Mucosa of stomach (tissue), 1 donor: ENCODE measurements at regions not wholly inside any gene's neighbourhood (a gene's known extent, or its start where the extent isn't known, plus 50 kb on each side); places are given as distances from the start of the nearest gene placed in this dataset.
"Not testable (repeated sequence)": the region's sequence is repeated elsewhere in the genome, so short reads cannot be mapped to it uniquely, and the experiment has no call there.

Experiments
- H3K27me3 ChIP-seq: one replicate; pipeline ENCODE4 v1.7.0; 2013; ENCODE audit warnings: mild to moderate bottlenecking, low read length; ENCODE audit not compliant: control insufficient read depth, insufficient read depth
- H3K36me3 ChIP-seq: one replicate; pipeline ENCODE4 v1.7.0; 2013; ENCODE audit warnings: low read length; ENCODE audit not compliant: control insufficient read depth, insufficient read depth
- H3K4me1 ChIP-seq: one replicate; pipeline ENCODE4 v1.7.0; 2013; ENCODE audit warnings: mild to moderate bottlenecking, low read length; ENCODE audit not compliant: control insufficient read depth, insufficient read depth
- H3K4me3 ChIP-seq: one replicate; pipeline ENCODE4 v1.7.0; 2013; ENCODE audit warnings: low read length
- H3K9ac ChIP-seq: one replicate; pipeline ENCODE4 v1.7.0; 2013; ENCODE audit warnings: mild to moderate bottlenecking, low read length, moderate library complexity
- H3K9me3 ChIP-seq: one replicate; pipeline ENCODE4 v1.7.0; 2013; ENCODE audit warnings: mild to moderate bottlenecking, low read length, moderate library complexity; ENCODE audit not compliant: control insufficient read depth
- donor health status: Pancreatic carcinoma.

DNA sequence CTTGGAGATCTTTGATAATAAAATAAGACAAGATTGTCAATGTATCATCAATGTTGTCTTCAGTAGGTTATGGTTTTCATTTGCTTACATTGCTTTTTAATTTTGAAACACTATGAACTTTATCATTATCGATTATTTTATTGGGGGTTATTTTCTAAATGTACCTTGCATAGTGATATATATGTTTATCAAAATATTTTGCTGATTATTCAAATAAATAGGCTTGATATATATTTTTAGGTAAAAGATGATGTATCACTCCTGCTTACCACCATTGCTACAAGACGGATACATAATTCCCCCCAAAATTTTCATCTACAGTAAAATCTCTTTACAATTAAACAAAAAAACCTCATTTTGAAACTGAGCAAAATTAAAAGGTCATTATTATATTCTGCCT, 293.8 kb downstream of the SUCLG1 start:
- H3K36me3 ChIP-seq, result no peaks in the 10 kb centered on the region
- H3K9me3 ChIP-seq, result no peaks in the 10 kb centered on the region
- no peaks in the 10 kb centered on the region for H3K27me3 ChIP-seq
- H3K9ac ChIP-seq, result no peak overlapping the region
- no peaks in the 10 kb centered on the region for H3K4me1 ChIP-seq
- no peak overlapping the region for H3K4me3 ChIP-seq

- Histone ChIP-seq H3K36me3 (no peaks in the 10 kb centered on the region), H3K9me3 (no peaks in the 10 kb centered on the region), H3K4me3 (no peak overlapping the region), H3K4me1 (no peaks in the 10 kb centered on the region), H3K9ac (no peak overlapping the region), H3K27me3 (no peaks in the 10 kb centered on the region)
Measured at GRCh38 chr2:84160453-84160852, 298.6 kb downstream of the SUCLG1 start.

DNA sequence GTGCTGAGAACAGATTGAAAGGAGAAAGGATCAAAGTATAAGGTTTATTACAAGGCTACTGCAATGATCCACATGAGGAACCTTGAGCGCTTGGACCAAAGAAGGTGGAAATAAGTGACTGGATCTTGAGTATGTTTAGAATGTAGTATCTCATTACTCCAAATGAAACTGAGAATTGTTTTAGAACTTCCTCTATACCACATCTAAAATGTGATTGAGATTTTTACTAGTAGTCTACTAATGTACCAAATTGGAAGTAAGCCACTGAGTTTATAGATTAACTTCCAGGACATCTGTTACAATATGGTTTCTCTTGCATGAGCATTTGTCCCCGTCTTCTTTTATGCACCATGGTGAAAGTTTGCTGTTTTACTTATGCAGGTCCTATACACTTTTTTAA, 300.5 kb downstream of the SUCLG1 start:
- Histone ChIP-seq H3K4me3 (no peak overlapping the region), H3K36me3 (no peaks in the 10 kb centered on the region), H3K9me3 (no peaks in the 10 kb centered on the region), H3K27me3 (no peaks in the 10 kb centered on the region), H3K9ac (no peak overlapping the region), H3K4me1 (no peaks in the 10 kb centered on the region)

- Histone ChIP-seq H3K4me1 (no peaks in the 10 kb centered on the region), H3K36me3 (no peaks in the 10 kb centered on the region), H3K27me3 (no peaks in the 10 kb centered on the region), H3K4me3 (no peak overlapping the region), H3K9ac (no peak overlapping the region), H3K9me3 (no peaks in the 10 kb centered on the region)
Measured at GRCh38 chr2:84152462-84152861, 306.6 kb downstream of the SUCLG1 start.

DNA sequence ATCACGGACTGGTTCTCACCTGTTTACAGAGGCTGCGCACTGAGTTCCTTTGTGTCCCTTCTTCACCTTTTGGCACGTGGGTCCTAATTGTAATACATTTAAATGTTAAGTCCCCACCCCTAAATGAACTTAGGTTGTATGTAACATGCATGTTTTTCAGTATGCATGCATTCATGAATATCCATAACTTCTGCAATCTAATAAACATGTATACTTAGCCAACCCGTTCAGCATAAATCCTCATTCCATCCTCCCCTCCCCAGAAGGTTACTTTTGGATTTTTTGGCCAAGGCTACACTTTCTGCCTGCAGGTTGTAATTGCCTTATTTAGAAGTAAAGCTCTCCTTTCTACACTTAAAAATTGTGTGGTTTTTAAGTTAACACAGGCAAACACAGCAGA, 314.7 kb downstream of the SUCLG1 start:
- Histone ChIP-seq H3K36me3 (no peaks in the 10 kb centered on the region), H3K4me3 (no peak overlapping the region), H3K9me3 (no peaks in the 10 kb centered on the region), H3K9ac (no peak overlapping the region), H3K27me3 (no peaks in the 10 kb centered on the region), H3K4me1 (no peaks in the 10 kb centered on the region)

GRCh38 chr2:84137034-84137433, 322.0 kb downstream of the SUCLG1 start:
- H3K9ac ChIP-seq, result no peak overlapping the region
- H3K9me3 ChIP-seq, result no peaks in the 10 kb centered on the region
- H3K4me1 ChIP-seq, result no peaks in the 10 kb centered on the region
- no peaks in the 10 kb centered on the region for H3K36me3 ChIP-seq
- no peaks in the 10 kb centered on the region for H3K27me3 ChIP-seq
- no peak overlapping the region for H3K4me3 ChIP-seq

DNA sequence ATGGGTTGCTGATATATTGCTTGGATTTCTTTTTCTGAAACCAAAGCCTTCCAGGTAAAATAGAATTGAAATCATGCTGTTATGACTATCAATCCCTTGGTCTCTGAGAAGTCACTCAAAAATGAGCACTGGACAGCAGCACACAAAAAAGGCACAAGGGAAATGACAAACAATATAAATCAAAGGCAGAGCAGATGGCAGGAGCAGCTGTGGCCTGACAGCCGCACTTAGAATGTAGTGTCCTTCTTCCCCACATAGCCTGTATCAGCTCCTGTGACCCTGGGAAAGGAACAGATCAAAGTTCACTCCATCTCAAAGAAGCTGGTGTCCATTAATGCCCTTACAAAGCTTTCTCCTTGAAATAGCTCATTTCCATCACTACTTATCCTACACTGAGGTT, 326.7 kb downstream of the SUCLG1 start:
- H3K27me3 ChIP-seq, result no peaks in the 10 kb centered on the region
- H3K4me1 ChIP-seq, result no peaks in the 10 kb centered on the region
- H3K9ac ChIP-seq, result no peak overlapping the region
- H3K9me3 ChIP-seq, result no peaks in the 10 kb centered on the region
- no peaks in the 10 kb centered on the region for H3K36me3 ChIP-seq
- H3K4me3 ChIP-seq, result no peak overlapping the region

- Histone ChIP-seq H3K27me3 (no peaks in the 10 kb centered on the region), H3K36me3 (no peaks in the 10 kb centered on the region), H3K4me1 (no peaks in the 10 kb centered on the region), H3K9me3 (no peaks in the 10 kb centered on the region), H3K4me3 (no peak overlapping the region), H3K9ac (no peak overlapping the region)
Measured at GRCh38 chr2:84131278-84131830, 327.7 kb downstream of the SUCLG1 start.

GRCh38 chr2:84129018-84129417, 330.1 kb downstream of the SUCLG1 start:
- Histone ChIP-seq H3K36me3 (no peaks in the 10 kb centered on the region), H3K9ac (no peak overlapping the region), H3K9me3 (no peaks in the 10 kb centered on the region), H3K27me3 (no peaks in the 10 kb centered on the region), H3K4me1 (no peaks in the 10 kb centered on the region), H3K4me3 (no peak overlapping the region)

GRCh38 chr2:84127812-84128211, 331.3 kb downstream of the SUCLG1 start:
- H3K36me3 ChIP-seq, H3K9me3 ChIP-seq, H3K9ac ChIP-seq, H3K27me3 ChIP-seq, H3K4me1 ChIP-seq, H3K4me3 ChIP-seq: not testable (repeated sequence)

- Histone ChIP-seq H3K4me3 (no peak overlapping the region), H3K36me3 (no peaks in the 10 kb centered on the region), H3K9me3 (no peaks in the 10 kb centered on the region), H3K27me3 (no peaks in the 10 kb centered on the region), H3K4me1 (no peaks in the 10 kb centered on the region), H3K9ac (no peak overlapping the region)
Measured at GRCh38 chr2:84126530-84126929, 332.6 kb downstream of the SUCLG1 start.

GRCh38 chr2:84126084-84126483, 333.0 kb downstream of the SUCLG1 start:
- H3K36me3 ChIP-seq, result no peaks in the 10 kb centered on the region
- H3K9me3 ChIP-seq, result no peaks in the 10 kb centered on the region
- H3K27me3 ChIP-seq, result no peaks in the 10 kb centered on the region
- no peak overlapping the region for H3K4me3 ChIP-seq
- H3K9ac ChIP-seq, result no peak overlapping the region
- no peaks in the 10 kb centered on the region for H3K4me1 ChIP-seq

DNA sequence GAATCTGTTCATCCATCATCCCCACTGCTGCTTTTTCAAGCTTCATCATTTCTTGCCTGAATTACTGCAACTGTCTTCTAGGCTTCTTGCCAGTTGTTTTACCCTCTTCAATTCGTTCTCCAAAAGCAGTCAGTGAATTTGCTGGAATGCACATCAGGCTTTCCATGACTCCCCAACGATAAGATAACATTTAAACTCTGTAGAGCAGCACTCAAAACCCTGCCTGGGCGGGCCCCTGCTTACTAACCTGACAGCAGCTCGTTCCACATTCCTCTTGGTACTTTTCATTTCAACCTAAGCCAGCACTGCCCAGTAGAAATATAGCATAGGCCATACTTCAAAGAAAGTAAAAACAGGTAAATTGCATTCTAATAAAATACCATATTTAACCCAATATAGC, 342.9 kb downstream of the SUCLG1 start:
- Histone ChIP-seq H3K9me3 (no peaks in the 10 kb centered on the region), H3K4me1 (no peaks in the 10 kb centered on the region), H3K27me3 (no peaks in the 10 kb centered on the region), H3K9ac (no peak overlapping the region), H3K36me3 (no peaks in the 10 kb centered on the region), H3K4me3 (no peak overlapping the region)
